Muscle of back (tissue), 3 donors: ENCODE measurements at regions not wholly inside any gene's neighbourhood (a gene's known extent, or its start where the extent isn't known, plus 50 kb on each side); places are given as distances from the start of the nearest gene placed in this dataset.
"Not testable (repeated sequence)": the region's sequence is repeated elsewhere in the genome, so short reads cannot be mapped to it uniquely, and the experiment has no call there.

ENCODE experiments used
- DNase-seq, 3 donors: peaks; one replicate each; pipeline versions ENCODE4 v3.0.0 to v3.0.0-alpha.2; 2013

DNA sequence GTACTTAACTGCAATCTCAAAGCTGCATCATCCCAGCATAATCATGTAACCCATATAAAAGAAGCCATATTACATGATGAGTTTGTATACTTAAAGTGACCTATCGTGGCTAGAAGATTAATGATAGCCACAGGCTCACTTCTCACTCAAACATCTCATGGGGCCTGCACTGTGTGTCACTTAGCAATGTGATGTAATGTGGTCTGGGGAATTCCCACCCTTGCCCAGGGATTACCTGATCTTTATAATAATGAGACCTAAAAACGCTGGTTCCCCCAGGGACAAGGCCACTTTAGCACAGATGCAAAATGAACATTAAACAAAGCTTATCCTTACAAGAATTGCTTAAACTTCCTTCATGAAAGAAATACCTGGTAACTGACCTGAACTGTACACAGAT lies 427.1 kb upstream of the CNTNAP5 start:
- DNase-seq = no peak

DNA sequence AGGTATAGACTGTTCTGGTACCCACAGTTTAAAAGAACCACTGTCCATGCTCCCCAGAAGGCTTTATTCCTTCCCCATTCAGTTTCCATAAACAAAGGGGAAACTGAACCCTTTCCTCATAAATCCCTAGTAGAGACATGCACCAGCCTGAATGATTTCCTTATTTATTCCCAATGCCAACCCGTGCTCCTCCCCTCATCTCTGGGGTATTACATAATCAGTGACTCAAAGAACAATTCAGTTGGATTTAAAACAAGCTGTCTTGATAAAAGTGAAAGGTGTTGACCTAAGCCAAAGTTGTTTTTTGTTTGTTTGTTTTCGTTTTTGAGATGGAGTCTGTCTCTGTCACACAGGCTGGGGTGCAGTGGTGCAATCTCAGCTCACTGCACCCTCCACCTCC lies 418.5 kb upstream of the CNTNAP5 start:
- no peak for DNase-seq

DNA sequence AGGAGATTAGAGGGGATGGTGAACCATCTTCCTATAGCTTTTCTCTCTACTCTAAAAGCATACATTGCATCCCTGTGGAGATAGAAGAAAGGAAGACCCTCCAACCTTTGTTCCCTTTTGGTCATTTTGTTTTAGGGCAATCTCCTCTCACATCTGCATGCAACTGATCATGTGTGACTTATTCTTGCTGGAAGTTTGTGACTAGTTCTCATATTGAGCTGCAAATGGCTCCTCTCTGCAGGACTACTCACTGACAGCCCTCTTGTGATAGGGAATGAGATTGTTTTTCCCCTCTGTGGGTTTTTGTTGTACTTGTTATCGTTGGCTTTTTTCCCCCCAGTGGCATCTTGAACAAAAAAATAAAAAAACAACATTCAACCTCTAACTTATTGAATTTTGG lies 416.0 kb upstream of the CNTNAP5 start:
- DNase-seq = no peak

DNA sequence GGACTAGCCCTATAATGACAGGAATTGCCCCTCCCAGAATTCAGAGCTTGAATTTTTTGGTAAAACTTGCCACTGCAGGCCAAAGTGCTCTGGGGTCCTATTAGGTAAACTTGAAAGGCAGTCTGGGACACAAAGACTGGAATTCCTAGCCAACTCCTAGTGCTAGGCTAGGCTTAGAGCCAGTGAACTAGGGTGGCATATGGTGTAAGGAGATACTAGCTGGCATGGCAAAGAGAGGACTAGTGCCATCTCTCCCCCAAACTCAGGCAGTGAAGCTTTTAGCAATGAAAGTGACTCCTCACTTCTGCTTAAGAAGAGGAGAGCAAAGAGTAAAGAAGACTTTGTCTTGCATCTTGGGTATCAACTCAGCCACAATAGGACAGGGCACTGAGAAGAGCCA lies 410.5 kb upstream of the CNTNAP5 start:
- no peak for DNase-seq

DNA sequence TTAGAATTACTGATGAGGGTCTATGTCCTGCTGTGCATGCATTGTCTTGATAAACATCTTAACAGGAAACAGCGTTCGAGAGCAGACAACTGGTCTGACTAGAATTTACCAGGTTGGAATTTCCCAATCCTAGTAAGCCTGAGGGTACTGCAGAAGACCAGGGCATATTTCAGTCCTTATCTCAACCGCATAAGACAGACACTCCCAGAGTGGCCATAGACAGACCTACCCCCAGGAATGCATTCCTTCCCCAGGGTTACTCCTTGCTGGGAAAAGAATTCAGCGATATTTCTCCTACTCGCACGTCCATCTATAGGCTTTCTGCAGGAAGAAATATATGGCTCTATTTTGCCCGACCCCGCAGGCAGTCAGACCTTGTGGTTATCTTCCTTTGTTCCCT lies 406.4 kb upstream of the CNTNAP5 start:
- DNase-seq = not testable (repeated sequence)

DNA sequence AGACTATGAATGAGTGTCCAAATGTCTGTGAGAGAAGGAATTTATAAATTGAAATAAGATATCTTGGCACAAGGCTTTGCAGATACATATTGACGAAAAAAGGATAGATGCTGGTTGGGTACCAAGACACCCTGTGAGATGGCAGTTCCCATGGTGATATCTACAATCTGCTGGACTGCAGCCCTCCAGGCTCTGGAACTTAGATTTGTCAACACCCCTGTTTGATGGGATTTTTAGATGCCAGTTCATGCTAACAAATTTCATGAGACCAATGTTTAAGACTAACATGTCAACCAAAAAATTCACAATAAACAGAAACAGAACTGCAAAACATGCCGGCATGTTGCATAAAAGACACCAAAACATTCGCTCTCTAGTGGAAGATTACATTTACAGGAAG lies 400.3 kb upstream of the CNTNAP5 start:
- no peak for DNase-seq

DNA sequence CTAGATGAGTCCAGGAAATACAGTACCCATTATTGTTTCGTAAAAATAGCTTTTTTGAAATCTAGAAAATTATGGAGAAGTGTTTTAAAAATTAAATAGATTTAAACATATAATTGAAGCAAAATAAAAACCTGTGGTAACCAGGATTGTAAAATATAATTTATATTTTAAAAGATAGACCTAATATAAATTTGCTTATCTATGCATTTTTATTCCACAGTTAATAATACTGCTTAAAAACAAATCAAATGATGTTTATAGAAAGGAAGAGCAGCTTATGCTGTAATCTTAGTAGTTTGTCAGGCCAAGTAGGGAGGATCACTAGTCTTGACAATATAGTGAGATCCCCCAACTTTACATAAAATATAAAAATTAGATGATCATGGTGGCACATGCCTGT lies 388.9 kb upstream of the CNTNAP5 start:
- no peak for DNase-seq

DNA sequence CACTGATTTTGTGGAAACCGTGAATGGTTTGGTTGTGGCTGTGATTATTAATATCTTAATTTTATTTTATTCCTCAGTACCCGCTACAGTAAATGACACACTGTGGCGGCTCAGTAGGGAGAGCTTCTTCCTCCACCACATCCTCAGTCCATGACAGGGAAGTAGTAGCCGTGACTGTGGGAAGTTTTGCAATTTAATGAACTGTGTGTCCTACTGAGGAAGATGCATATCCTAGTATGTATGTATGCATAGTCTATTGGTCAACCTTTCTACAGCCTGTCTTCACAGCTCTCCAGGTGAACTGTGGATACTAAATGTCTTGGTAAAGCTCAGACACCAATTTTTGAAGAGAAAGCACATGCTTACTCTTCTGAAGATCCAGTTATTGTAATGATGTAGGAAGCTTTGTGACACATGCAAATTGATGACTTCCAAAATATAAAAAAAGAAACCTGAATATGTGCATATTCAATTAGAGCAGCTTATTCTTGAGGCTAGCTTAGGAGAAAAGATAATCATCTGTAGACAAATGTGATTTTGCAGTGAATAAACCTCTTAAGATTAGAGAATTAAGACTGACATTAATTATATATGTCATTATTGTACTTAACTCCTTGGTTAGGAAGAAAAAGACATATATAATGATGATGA lies 384.3 kb upstream of the CNTNAP5 start:
- DNase-seq = no peak

DNA sequence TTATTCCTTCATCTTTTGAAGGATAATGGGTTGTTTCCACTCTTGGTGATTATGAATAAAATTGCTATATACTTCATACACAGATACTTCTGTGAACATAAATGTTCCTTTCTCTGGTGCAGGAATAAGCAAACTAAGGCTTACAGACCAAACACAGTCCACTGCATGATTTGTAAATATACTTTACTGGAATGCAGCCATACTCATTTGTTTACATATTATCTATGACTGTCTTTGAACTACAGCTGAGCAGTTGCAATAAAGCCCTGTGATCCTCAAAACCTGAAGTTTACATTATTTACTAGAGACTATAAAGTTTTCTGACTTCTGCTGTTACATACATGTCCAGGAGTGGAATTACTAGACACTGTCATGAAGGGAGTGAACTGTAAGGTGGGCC lies 381.0 kb upstream of the CNTNAP5 start:
- no peak for DNase-seq

DNA sequence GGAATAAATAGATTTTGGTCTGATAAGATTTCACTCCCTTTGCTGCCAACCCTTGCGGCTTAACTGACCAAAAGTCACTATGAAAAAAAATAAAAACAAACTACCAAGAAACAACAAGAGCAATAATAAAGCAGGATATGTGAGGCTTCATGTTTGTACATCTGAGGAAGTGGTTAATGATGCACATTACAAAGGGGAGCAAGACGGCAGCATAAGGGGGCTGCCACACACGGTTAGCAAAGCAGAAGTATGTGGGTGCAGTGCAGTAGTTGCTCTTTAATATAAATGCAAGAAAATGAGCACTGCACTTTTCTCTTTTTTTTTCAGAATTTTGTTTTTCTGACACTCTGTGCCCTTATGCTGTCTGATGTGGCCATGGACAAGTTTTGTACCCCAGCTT lies 377.1 kb upstream of the CNTNAP5 start:
- DNase-seq = no peak

DNA sequence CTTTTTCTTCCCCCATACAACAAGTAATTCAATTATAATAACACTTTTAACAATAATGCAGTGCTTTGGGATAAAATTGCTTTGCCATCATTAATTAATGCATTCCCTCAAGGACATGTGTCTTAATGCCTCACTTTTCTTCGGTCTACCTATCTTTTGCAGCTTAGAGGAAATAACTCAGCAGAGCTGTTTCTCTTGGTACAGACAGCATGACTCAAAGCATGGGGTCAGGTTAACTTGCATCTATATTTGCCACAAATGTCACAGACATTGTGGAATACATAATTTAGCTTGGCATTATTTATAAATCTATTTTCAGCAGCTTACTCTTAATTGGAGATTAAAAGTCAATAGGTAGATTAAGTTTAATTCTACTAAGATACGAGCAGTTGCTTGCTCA lies 376.1 kb upstream of the CNTNAP5 start:
- no peak for DNase-seq

DNA sequence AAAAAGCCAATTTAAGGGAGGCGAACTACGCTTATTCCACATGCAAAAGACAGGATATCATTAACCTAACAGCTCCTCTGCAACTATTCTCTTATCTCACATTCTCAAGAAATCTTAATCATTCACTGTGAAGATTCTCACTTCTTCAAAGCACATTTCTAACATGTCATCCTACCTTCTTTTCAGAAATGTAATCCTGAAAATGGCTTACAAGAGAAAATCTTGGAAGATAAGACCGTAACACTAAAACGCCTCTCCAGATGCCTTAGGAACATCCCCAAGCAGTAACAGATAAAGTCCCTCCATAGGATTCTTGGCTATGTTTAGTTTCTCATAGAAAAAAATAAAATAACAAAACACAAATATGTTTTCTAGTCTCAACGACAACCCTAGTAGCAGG lies 373.9 kb upstream of the CNTNAP5 start:
- DNase-seq = no peak

DNA sequence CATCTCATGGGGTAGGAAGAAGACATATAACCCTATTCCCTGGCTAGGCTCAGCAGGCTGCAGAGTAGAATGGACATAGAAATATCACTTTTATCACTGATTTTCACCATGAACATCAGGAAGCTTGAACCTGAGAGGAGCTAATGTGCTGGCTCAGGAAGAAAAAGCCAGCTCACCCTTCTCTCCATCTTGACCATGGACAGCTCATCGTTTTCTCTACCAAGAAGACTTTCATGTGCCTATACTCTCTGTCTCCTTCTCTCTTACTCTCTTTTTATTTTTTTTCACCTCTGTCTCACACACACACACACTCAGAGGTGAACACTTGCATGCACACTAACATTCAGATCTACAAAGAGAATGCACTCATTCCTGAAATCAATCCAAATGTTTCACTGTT lies 372.8 kb upstream of the CNTNAP5 start:
- DNase-seq = no peak

DNA sequence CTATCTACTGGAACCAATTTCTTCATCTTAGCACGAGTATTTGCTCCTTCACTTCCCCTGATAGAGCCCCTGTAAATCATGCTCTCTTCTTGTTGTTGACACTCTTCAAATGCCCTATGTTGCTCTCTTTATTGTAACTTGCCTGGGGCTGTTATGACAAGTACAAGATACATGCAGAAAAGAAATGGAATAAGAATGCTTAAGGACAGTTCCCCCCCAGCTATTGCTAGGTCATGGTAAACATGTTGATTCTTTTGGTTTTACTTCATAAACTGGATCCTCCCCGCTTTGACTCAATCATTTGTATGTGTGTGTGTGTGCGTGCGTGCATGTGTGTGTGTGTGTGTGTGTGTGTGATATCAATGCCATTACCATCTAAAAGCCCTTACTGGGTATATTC lies 368.5 kb upstream of the CNTNAP5 start:
- DNase-seq = no peak

DNA sequence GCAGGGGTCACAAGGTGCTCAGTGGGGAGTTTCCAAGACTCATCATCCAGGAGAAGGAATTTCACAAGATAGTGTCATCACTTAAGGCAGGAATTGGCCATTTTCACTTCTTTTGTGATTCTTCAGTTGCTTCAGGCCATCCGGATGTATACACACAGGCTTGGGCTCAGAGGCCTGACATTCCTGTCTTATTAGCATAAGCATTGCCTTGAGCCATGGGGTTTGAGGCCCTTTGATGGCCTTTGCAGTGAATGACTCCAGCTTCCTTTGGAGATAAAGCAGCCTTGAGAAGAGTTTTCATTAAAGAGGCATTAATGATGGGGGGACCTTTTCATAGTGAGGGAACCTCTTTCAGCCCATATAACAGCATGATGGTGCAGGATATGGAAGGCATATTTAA lies 366.0 kb upstream of the CNTNAP5 start:
- DNase-seq = no peak

DNA sequence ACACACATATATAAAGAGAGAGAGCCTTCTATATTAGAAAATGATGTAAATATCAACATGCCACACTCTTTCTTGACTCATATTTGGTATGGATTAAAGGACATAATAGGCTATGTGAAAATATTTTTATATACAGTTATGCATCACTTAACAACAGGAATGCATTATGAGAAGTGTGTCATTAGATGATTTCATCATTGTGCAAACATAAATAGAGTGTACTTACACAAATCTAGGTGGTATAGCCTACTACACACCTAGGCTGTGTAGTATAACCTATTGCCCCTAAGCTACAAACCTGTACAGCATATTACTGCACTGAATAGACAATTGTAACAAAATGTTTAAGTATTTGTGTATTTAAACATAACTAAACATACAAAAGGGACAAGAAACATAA lies 354.8 kb upstream of the CNTNAP5 start:
- no peak for DNase-seq

DNA sequence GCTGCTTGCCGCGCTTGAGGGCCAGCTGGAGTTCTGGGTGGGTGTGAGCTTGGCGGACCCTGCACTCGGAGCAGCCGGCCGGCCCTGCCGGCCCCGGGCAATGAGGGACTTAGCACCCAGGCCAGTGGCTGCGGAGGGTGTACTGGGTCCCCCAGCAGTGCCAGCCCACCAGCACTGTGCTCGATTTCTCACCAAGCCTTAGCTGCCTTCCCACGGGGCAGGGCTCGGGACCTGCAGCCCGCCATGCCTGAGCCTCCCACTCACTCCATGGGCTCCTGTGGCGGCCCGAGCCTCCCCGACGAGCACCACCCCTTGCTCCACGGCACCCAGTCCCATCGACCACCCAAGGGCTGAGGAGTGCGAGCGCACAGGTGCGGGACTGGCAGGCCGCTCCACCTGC lies 341.3 kb upstream of the CNTNAP5 start:
- not testable (repeated sequence) for DNase-seq

DNA sequence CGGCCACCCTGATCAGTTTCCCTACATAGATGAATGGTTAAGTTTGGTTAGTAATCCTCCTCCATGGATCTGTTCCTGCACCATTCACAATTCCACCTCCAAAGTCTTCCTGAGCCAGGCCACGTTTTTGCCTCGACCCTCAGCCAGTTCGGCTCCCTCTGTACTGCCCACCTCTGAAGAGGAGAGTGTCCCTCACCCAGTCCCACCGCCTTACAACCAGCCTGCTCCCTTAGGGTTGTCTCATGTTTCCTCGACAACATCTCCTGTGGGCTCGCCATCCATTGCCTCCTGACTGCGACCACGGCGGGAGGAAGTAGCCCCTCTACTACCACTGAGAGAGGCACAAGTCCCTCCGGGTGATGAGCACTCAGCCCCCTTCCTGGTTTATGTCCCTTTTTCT lies 338.0 kb upstream of the CNTNAP5 start:
- no peak for DNase-seq

DNA sequence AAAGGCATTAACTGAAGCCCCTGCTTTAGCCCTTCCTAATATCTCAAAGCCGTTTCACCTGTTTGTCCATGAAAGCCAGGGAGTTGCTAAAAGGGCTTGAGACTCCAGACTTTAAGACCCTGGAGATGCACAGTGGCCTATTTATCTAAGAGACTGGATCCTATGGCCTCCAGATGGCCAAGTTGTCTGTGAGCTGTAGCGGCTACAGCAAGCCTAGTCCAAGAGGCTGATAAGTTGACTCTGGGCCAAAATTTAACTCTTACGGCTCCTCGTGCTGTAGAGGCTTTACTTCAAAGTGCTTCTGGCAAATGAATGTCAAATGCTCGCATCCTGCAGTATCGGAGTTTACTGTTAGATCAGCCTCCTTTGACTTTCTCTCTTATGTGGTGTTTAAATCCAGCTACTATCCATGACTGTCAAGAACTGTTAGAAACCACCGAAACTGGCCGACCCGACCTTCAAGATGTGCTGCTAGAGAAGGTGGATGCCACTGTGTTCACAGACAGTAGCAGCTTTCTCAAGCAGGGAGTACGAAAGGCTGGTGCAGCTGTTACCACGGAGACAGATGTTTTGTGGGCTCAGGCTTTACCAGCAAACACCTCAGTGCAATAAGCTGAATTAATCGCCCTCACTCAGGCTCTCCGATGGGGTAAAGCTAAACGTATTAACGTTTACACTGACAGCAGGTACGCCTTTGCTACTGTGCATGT lies 336.7 kb upstream of the CNTNAP5 start:
- peak in 2 of 3 donors; percentile 20 to 53 for DNase-seq

DNA sequence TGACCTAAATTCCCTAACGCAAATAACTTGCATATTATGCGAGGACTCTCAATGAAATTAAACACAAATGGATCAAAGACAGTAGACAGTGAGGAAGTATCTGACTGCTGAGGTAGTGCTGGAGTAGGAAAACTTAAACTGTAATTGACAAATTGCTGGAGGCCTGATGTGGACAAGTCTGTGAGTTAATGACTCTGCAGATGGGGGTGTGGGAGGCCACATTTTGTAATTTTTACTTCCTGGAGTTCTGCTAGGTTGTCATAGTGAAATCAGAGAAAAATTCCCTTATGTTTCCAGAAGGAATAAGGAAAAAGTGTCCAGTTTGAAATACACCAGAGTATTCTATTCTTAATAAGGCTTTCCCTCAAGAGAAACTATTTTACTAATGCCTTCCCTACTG lies 333.0 kb upstream of the CNTNAP5 start:
- DNase-seq = no peak

DNA sequence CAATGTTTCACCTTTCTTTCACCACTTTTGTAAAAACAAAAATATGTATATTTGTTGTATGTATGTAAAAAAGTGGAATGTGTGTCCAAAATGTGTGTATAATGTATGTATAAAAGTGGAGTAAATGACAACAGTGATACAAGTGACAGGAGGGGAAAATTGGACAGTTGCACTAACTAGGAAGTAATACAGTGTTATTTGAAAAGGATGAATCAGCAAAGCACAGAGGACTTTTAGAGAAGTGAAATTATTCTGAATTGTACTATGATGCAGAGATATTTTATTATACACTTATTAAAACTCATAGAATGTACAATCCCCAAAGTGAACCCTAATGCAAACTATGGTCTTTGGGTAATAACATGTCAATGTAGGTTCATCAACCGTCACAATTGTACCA lies 331.3 kb upstream of the CNTNAP5 start:
- DNase-seq = no peak

DNA sequence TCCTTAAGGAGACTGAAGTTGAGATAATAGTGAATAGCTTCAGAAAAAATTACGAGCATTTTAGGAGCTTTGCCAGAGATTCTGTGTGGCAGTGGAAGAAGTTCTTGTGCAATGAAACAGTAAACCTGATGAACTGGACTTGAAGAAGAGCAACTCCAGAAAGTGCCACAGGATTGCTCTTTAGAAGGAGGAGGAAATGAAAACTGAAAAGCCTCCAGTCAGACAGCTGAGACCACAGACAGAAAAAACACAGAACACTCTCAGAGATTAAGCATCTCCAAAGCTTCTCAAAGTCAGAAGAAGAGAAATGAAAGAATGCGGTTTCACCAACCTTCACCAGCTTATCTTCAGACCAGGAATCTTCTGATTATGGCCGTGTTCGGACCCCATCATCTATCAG lies 329.7 kb upstream of the CNTNAP5 start:
- no peak for DNase-seq

DNA sequence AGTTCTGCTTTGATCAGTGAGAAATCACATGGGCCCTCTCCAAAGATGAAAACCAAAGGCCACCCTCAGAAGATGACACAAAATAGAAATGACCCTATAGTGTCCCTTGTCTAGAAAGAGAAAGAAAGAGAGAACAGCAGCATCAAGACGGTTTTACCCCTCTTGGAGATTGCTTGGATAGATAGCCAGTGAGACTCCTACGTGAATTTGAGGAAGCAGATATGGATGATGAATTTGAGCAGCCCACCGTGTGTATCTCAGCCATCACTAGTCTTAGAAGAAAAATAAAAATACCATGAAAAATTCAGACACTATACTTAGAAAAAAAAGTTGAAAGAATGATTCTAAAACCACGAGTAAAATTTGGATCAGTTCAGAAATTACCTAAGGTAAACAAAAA lies 329.1 kb upstream of the CNTNAP5 start:
- DNase-seq = no peak

DNA sequence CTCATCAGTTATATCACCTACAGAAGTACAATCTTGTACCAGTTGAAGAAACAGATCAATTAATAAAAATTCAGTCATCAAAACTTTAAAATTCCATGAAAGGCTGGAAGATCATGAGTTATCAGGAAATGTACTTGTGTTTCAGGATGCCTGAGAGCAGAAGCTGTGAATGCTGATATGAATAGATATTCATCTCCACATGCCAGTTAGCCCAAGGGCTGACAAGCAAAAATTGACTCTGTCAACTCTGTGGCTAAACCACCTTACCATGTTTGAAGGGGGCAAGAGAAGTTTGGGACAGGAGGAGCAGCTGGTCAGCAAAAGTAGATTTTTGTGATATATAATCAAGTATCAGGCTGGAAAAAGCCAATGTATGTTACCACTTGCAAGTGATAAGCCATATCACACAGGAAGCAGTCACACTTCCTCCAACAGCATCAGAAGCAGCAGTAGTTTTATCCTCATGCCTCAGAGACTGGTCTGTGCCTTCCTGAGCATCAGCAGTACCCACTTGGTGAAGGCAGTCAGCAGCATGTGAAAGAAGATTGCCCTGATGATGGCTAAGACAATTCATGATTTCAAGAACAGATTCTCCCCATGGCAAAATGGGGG lies 328.2 kb upstream of the CNTNAP5 start:
- no peak for DNase-seq
